ENCODE measurements at regions not wholly inside any gene's neighbourhood (a gene's known extent, or its start where the extent isn't known, plus 50 kb on each side); places are given as distances from the start of the nearest gene placed in this dataset.

DNA sequence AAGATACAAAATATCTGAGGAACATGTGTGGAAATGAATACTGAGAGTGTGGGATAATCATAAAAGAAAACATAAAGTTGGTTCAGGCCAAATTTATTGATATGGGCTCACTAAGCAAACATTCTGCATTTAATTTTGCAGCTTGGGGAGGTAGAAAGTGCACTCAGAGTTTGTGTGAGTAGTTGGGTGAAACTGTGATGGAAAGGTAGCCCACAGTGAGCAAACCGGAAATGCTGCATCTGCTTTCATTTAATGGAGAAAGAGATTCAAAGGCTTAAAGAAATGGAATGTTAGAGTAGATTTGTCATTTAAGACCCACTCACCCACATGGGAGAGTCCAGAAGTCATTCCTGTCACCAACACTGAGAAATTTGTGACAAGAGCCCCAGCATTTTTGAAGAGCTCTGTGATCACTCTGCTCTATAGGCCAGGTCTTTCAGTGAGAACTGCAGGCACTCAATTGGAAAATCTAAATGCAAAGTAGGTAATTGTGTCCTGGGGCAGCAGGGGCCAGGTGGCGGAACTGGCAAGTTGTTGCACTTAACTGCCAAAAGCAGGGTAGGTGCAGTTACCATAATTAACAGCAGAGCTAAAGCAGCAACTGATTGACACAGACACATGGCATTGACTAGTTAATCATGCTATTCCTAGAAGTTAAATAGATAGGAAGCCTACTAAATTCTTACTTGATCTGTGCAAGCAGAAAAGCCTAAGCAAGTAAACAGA, 1228.3 kb upstream of the PCDH20 start:
- TF ChIP-seq GATA2 (IDR thresholded peaks at IDR 0.05; ENCODE audit: low read depth, low read length), result no peak
- TF ChIP-seq GATA3 (IDR thresholded peaks at IDR 0.05; ENCODE audit: low read depth, low read length), result no peak

GRCh38 chr13:62643007-62643483, 1227.4 kb upstream of the PCDH20 start:
- TF ChIP-seq GATA2 (IDR thresholded peaks at IDR 0.05; ENCODE audit: low read depth, low read length), result no peak
- TF ChIP-seq GATA3 (IDR thresholded peaks at IDR 0.05; ENCODE audit: low read depth, low read length), result no peak

DNA sequence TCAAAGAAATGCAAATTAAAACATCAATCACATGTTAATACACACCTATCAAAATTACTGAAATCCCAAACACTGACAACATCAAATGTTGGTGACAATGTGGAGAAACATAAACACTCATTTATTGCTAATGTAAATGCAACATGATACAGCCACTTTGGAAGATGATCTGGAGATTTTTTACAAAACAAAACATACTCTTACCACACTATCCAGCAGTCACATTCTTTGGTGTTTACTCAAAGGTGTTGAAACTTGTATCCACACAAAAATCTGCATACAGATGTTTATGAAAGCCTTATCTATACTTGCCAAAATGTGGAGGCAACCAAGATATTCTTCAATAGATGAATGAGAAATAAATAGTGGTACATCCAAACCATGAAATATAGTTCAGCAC, 1219.5 kb upstream of the PCDH20 start:
- TF ChIP-seq GATA3 (IDR thresholded peaks at IDR 0.05; ENCODE audit: low read depth, low read length), result no peak
- no peak for TF ChIP-seq GATA2 (IDR thresholded peaks at IDR 0.05; ENCODE audit: low read depth, low read length)

GRCh38 chr13:62633448-62633847, 1217.8 kb upstream of the PCDH20 start:
- TF ChIP-seq GATA2 (IDR thresholded peaks at IDR 0.05; ENCODE audit: low read depth, low read length), result no peak
- no peak for TF ChIP-seq GATA3 (IDR thresholded peaks at IDR 0.05; ENCODE audit: low read depth, low read length)

DNA sequence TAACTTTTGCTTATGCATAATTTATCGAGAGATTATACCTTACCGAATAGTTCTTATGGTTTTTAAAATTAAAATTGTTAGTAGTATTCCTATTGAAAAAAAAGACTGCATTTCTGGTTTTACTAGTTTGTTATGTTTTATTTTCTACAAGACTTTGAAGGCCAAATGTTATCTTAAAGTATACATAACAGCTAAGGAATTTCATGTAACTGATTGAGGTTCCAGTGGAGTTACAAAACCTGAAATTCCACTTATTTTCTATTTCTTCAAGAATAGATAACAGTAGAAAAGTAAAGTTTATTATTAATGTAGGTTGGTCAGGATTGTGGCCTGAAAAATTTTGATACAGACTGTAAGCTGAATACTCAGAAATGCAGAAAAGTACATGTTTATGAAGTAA, 1216.0 kb upstream of the PCDH20 start:
- TF ChIP-seq GATA2 (IDR thresholded peaks at IDR 0.05; ENCODE audit: low read depth, low read length) (no peak), GATA3 (IDR thresholded peaks at IDR 0.05; ENCODE audit: low read depth, low read length) (no peak)

- TF ChIP-seq GATA3 (IDR thresholded peaks at IDR 0.05; ENCODE audit: low read depth, low read length), result no peak
- TF ChIP-seq GATA2 (IDR thresholded peaks at IDR 0.05; ENCODE audit: low read depth, low read length), result no peak
These were observed 1215.5 kb upstream of the PCDH20 start for GRCh38 chr13:62631124-62631523.

- TF ChIP-seq GATA3 (IDR thresholded peaks at IDR 0.05; ENCODE audit: low read depth, low read length) (no peak), GATA2 (IDR thresholded peaks at IDR 0.05; ENCODE audit: low read depth, low read length) (no peak)
These were observed 1214.0 kb upstream of the PCDH20 start for GRCh38 chr13:62629618-62630017.

DNA sequence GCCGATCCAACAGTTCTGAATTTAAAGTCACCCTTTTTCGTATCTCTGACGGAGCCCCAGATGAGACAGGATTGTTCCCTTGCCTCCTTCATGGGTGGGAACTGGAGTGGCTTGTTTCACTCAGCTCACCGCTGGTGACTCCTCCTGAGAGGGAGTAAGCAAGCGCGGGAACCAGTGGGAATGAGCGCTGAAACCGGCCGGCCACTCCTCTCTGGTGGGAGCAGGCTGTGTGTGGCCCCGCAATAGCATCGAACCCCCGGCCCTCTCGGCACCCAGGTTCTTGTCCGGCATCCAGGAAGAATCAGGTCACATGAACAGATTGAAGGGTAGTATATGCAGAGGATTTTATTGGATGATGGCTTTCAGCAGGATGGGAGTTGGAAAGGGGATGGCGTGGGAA, 1211.6 kb upstream of the PCDH20 start:
- TF ChIP-seq GATA2 (IDR thresholded peaks at IDR 0.05; ENCODE audit: low read depth, low read length) (no peak), GATA3 (IDR thresholded peaks at IDR 0.05; ENCODE audit: low read depth, low read length) (no peak)

- TF ChIP-seq GATA2 (IDR thresholded peaks at IDR 0.05; ENCODE audit: low read depth, low read length) (no peak), GATA3 (IDR thresholded peaks at IDR 0.05; ENCODE audit: low read depth, low read length) (no peak)
These were observed 1211.1 kb upstream of the PCDH20 start for GRCh38 chr13:62626771-62627170.

- TF ChIP-seq GATA2 (IDR thresholded peaks at IDR 0.05; ENCODE audit: low read depth, low read length), result no peak
- no peak for TF ChIP-seq GATA3 (IDR thresholded peaks at IDR 0.05; ENCODE audit: low read depth, low read length)
These were observed 1209.7 kb upstream of the PCDH20 start for GRCh38 chr13:62625214-62625881.

DNA sequence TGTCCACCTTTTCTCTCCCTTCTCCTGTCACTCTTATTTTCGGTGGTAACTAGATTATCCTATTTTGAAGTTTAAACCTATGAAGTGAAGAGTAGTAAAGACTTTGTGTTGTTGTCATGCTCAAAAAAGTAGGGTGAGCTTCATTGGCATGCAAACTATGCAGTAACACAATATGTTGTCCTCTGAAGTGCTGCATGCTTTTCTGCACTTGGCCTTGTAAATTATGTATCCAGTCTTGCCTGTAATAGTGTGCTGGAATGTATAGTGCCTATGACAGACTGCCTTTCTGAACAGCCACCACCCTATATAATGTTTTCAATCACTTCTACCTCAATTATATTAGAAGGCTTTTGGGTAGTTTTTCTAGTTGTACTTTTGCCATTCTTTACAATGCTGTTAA, 1198.2 kb upstream of the PCDH20 start:
- TF ChIP-seq GATA3 (IDR thresholded peaks at IDR 0.05; ENCODE audit: low read depth, low read length) (no peak), GATA2 (IDR thresholded peaks at IDR 0.05; ENCODE audit: low read depth, low read length) (no peak)

DNA sequence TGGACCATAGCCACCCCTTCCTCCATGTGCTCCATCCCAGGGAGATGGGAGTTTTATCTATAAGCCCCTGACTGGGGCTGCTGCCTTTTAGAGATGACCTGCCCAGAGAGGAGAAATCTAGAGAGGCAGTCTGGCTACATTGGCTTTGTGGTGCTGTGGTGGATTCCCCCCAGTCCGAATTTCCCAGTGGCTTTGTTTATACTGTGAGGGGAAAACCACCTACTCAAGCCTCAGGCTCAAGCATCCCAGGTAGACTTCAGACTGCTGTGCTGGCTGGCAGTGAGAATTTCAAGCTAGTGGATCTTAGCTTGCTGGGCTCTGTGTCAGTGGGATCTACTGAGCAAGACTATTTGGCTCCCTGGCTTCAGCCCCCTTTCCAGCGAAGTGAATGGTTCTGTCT, 1195.7 kb upstream of the PCDH20 start:
- TF ChIP-seq GATA2 (IDR thresholded peaks at IDR 0.05; ENCODE audit: low read depth, low read length), result no peak
- TF ChIP-seq GATA3 (IDR thresholded peaks at IDR 0.05; ENCODE audit: low read depth, low read length), result no peak

- TF ChIP-seq GATA3 (IDR thresholded peaks at IDR 0.05; ENCODE audit: low read depth, low read length) (no peak), GATA2 (IDR thresholded peaks at IDR 0.05; ENCODE audit: low read depth, low read length) (no peak)
These were observed 1183.1 kb upstream of the PCDH20 start for GRCh38 chr13:62598708-62599107.

- no peak for TF ChIP-seq GATA3 (IDR thresholded peaks at IDR 0.05; ENCODE audit: low read depth, low read length)
- no peak for TF ChIP-seq GATA2 (IDR thresholded peaks at IDR 0.05; ENCODE audit: low read depth, low read length)
These were observed 1180.3 kb upstream of the PCDH20 start for GRCh38 chr13:62595976-62596375.

DNA sequence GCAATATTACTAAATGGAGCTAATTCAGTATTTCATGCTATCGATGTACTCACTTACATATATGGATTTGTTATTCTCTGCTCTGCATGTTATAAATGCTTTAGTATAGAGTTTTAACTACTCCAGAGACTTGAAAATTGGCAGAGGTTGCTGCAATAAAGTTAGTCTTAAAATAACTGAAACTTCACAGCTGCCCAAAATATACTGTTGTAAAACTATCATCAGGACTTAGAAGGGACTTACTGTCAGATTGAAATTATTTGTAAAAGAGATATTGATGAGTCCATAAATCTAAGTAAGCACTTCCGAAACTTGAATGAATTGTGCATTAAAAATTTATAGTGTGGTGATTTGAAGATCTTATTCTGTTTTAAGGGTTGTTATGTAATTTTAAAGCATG, 1178.2 kb upstream of the PCDH20 start:
- no peak for TF ChIP-seq GATA3 (IDR thresholded peaks at IDR 0.05; ENCODE audit: low read depth, low read length)
- no peak for TF ChIP-seq GATA2 (IDR thresholded peaks at IDR 0.05; ENCODE audit: low read depth, low read length)
